ENCODE measurements at regions not wholly inside any gene's neighbourhood (a gene's known extent, or its start where the extent isn't known, plus 50 kb on each side); places are given as distances from the start of the nearest gene placed in this dataset.

DNA sequence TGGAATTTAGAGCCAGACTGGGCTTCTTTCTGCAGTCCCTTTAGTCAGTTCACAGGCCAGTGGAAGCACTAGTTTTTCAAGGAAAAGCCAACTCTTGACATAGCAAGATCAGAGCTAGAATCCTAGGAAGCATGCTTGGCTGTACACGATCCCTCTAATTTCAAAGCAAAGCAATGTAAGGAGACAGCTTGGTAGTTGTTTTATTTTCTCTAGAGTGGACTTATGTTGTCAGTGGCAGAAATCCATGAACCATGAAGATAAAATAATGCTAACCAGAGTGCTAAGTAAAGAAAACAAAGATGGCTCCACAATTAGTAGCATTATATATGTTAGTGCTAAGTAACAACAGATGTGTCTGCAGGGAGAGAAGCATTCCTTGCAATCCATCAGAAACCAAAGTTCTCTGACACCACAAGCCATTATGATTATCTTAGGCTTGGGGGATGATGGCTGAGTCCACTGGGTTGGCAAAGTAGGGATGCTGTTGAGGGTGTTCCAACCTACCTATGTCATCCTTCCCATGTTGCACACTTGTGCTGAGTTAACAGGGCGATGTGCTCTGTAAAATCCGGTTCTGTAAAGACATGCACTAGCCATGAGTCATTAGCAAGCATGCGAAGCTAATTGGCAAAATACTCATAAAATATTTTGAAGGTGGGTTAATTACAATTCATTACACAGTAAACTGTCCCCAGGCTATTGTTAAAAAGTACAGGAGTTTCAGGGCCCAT, 115.2 kb downstream of the BMP2 start (continued):
- TF ChIP-seq, protein P1, sequence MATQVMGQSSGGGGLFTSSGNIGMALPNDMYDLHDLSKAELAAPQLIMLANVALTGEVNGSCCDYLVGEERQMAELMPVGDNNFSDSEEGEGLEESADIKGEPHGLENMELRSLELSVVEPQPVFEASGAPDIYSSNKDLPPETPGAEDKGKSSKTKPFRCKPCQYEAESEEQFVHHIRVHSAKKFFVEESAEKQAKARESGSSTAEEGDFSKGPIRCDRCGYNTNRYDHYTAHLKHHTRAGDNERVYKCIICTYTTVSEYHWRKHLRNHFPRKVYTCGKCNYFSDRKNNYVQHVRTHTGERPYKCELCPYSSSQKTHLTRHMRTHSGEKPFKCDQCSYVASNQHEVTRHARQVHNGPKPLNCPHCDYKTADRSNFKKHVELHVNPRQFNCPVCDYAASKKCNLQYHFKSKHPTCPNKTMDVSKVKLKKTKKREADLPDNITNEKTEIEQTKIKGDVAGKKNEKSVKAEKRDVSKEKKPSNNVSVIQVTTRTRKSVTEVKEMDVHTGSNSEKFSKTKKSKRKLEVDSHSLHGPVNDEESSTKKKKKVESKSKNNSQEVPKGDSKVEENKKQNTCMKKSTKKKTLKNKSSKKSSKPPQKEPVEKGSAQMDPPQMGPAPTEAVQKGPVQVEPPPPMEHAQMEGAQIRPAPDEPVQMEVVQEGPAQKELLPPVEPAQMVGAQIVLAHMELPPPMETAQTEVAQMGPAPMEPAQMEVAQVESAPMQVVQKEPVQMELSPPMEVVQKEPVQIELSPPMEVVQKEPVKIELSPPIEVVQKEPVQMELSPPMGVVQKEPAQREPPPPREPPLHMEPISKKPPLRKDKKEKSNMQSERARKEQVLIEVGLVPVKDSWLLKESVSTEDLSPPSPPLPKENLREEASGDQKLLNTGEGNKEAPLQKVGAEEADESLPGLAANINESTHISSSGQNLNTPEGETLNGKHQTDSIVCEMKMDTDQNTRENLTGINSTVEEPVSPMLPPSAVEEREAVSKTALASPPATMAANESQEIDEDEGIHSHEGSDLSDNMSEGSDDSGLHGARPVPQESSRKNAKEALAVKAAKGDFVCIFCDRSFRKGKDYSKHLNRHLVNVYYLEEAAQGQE (IDR thresholded peaks at IDR 0.05) = no peak
- TF ChIP-seq SP1 (IDR thresholded peaks at IDR 0.05) (no peak), RAD21 (IDR thresholded peaks at IDR 0.05) (no peak), YY1 (IDR thresholded peaks at IDR 0.05) (no peak), NR2F2 (IDR thresholded peaks at IDR 0.05) (no peak)

DNA sequence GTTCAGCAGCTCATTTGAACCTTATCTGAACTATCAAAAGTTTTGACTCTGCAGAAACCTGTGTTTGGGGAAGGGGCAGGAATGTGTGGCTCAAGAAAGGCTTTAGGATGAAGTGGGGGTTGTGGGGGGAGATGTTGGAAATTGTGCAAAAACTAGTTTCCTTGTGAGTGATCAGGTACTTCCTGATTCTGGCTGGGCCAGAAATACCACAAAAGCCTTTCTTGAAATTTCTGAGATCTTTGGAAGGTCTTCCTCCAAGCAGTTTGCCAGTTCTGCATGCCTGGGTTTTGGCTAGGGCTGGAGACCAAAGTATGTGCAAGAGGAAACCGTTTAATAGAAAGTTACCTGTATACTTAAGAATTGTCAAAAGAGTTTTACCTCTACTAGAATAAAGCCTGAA, 116.6 kb downstream of the BMP2 start:
- Histone ChIP-seq H3K9ac (ENCODE audit: low read depth in 1 of 2, low read length in 2 of 2) (no peak overlapping the region), H3K4me1 (ENCODE audit: control insufficient read depth in 4 of 4, insufficient read depth in 4 of 4, low read length in 3 of 4) (no peaks in the 10 kb centered on the region), H3K27ac (ENCODE audit: low read depth in 1 of 2, low read length in 2 of 2) (no peak overlapping the region), H3K9me3 (ENCODE audit: control insufficient read depth in 4 of 4, low read length in 3 of 4) (no peaks in the 10 kb centered on the region), H3K4me3 (ENCODE audit: low read depth in 1 of 3, low read length in 3 of 3) (no peak overlapping the region), H3K27me3 (ENCODE audit: control insufficient read depth in 4 of 4, insufficient read depth in 4 of 4, low read length in 3 of 4) (no peaks in the 10 kb centered on the region), H3K36me3 (ENCODE audit: control insufficient read depth in 4 of 4, insufficient read depth in 3 of 4, low read depth in 1 of 4, low read length in 3 of 4) (no peaks in the 10 kb centered on the region)
- TF ChIP-seq HNF4G (IDR thresholded peaks at IDR 0.05) (no peak), HNF4A (conservative IDR thresholded peaks at IDR 0.05) (no peak), EGR1 (IDR thresholded peaks at IDR 0.05; ENCODE audit: low read depth in 2 of 2) (no peak), JUND (IDR thresholded peaks at IDR 0.05) (no peak), YY1 (IDR thresholded peaks at IDR 0.05) (no peak)
- TF ChIP-seq, protein P2, sequence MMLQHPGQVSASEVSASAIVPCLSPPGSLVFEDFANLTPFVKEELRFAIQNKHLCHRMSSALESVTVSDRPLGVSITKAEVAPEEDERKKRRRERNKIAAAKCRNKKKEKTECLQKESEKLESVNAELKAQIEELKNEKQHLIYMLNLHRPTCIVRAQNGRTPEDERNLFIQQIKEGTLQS (IDR thresholded peaks at IDR 0.05) = no peak
- DNase-seq (ENCODE audit: low spot score) = no peak
- 50% methylated on average over 1 of the region's 1 CpG for WGBS

DNA sequence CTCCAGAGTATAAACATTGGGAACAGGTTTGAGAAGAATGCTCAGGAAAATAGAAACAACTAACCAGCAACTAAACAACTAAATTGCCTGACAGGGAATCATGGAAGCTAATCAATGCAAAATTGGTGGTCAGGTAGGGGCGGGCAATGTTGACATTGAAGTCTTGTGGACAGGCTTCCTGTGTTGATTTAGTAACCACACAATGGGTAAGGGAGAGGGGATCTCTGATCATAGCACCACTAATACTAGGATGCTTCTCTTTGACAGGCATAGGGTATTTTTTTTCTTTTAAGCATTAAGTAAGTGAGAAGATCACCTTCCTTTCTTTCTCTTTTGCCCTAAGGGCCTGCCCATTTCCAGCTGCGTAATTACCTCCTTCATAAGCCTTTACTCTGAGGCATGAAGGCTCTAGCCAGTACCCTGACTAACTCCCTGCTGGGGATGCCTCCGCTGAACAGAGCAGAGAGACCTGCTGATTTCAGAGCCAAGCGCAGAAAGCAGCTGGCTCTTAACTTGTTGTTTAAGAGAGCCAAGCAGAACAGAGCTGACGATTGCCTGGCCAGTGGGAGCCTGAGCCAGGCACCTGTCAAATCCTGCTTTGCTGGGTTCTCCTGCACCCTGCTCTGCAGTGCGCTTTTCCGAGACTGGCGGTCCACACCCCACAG, 118.7 kb downstream of the BMP2 start:
- H3K9ac ChIP-seq (ENCODE audit: low read depth in 1 of 2, low read length in 2 of 2) = no peak overlapping the region
- no peaks in the 10 kb centered on the region for H3K9me3 ChIP-seq (ENCODE audit: control insufficient read depth in 4 of 4, low read length in 3 of 4)
- H3K27ac ChIP-seq (ENCODE audit: low read depth in 1 of 2, low read length in 2 of 2) = no peak overlapping the region
- H3K36me3 ChIP-seq (ENCODE audit: control insufficient read depth in 4 of 4, insufficient read depth in 3 of 4, low read depth in 1 of 4, low read length in 3 of 4) = no peaks in the 10 kb centered on the region
- no peaks in the 10 kb centered on the region for H3K4me1 ChIP-seq (ENCODE audit: control insufficient read depth in 4 of 4, insufficient read depth in 4 of 4, low read length in 3 of 4)
- H3K4me3 ChIP-seq (ENCODE audit: low read depth in 1 of 3, low read length in 3 of 3) = no peak overlapping the region
- WGBS = 77% methylated on average over 8 of the region's 8 CpGs
- TF ChIP-seq NR2F2 (IDR thresholded peaks at IDR 0.05) (no peak), EGR1 (IDR thresholded peaks at IDR 0.05; ENCODE audit: low read depth in 2 of 2) (no peak), JUND (IDR thresholded peaks at IDR 0.05) (no peak), RXRA (IDR thresholded peaks at IDR 0.05) (no peak), TAF1 (conservative IDR thresholded peaks at IDR 0.05) (no peak), SP1 (IDR thresholded peaks at IDR 0.05) (no peak)
- TF ChIP-seq, protein P3, sequence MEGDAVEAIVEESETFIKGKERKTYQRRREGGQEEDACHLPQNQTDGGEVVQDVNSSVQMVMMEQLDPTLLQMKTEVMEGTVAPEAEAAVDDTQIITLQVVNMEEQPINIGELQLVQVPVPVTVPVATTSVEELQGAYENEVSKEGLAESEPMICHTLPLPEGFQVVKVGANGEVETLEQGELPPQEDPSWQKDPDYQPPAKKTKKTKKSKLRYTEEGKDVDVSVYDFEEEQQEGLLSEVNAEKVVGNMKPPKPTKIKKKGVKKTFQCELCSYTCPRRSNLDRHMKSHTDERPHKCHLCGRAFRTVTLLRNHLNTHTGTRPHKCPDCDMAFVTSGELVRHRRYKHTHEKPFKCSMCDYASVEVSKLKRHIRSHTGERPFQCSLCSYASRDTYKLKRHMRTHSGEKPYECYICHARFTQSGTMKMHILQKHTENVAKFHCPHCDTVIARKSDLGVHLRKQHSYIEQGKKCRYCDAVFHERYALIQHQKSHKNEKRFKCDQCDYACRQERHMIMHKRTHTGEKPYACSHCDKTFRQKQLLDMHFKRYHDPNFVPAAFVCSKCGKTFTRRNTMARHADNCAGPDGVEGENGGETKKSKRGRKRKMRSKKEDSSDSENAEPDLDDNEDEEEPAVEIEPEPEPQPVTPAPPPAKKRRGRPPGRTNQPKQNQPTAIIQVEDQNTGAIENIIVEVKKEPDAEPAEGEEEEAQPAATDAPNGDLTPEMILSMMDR (IDR thresholded peaks at IDR 0.05; ENCODE audit: low read depth, low read length, missing input control) = no peak
- no peak for DNase-seq (ENCODE audit: low spot score)
- H3K27me3 ChIP-seq (ENCODE audit: control insufficient read depth in 4 of 4, insufficient read depth in 4 of 4, low read length in 3 of 4) = no peaks in the 10 kb centered on the region

Measured in liver (tissue), 8 donors.